OCI-LY1 (cell line): ENCODE measurements at regions not wholly inside any gene's neighbourhood (a gene's known extent, or its start where the extent isn't known, plus 50 kb on each side); places are given as distances from the start of the nearest gene placed in this dataset.

Experiments used
- CTCF ChIP-seq: fragments of 200-600 bp; sonication (generic), shearing (Covaris generic); IDR thresholded peaks from 2 replicates; pipeline ENCODE4 v1.5.1; 2017; ENCODE audit warnings: mild to moderate bottlenecking, antibody characterized with exemption, low read length, moderate library complexity, mixed read lengths
- EZH2 ChIP-seq: fragments of 200-600 bp; sonication (generic), shearing (Covaris generic); IDR thresholded peaks from 2 replicates; pipeline ENCODE4 v1.8.0; 2017; ENCODE audit warnings: borderline replicate concordance, mixed run types, mild to moderate bottlenecking, antibody characterized with exemption, low read length, moderate library complexity, mixed read lengths

- no peak for TF ChIP-seq CTCF
- no peak for TF ChIP-seq EZH2
Observed at GRCh38 chr2:22270341-22270740, 1114.6 kb upstream of the KLHL29 start.
